Neuronal stem cell (in vitro differentiated cells): ENCODE measurements at regions not wholly inside any gene's neighbourhood (a gene's known extent, or its start where the extent isn't known, plus 50 kb on each side); places are given as distances from the start of the nearest gene placed in this dataset.

Experiments
- DNase-seq: peaks from one replicate; pipeline ENCODE4 v3.0.0-alpha.2; 2013; ENCODE audit warnings: low spot score
- H2AFZ ChIP-seq: one replicate; pipeline ENCODE4 v1.6.1; 2013; ENCODE audit warnings: mild to moderate bottlenecking, low read length, inconsistent platforms
- H2AK5ac ChIP-seq: 2 replicates; pipeline ENCODE4 v1.6.1; 2013; ENCODE audit warnings: low read depth, mild to moderate bottlenecking, inconsistent platforms, low read length, moderate library complexity, mixed read lengths
- H2BK120ac ChIP-seq: 2 replicates; pipeline ENCODE4 v1.6.1; 2013; ENCODE audit warnings: low read depth, mild to moderate bottlenecking, inconsistent platforms, low read length, moderate library complexity, mixed read lengths
- H2BK12ac ChIP-seq: one replicate; pipeline ENCODE4 v1.6.1; 2013; ENCODE audit warnings: low read length, inconsistent platforms
- H2BK15ac ChIP-seq: 2 replicates; pipeline ENCODE4 v1.6.1; 2013; ENCODE audit warnings: mild to moderate bottlenecking, low read length, inconsistent platforms, mixed read lengths
- H2BK5ac ChIP-seq: one replicate; pipeline ENCODE4 v1.6.1; 2013; ENCODE audit warnings: inconsistent platforms, mild to moderate bottlenecking, low read length, moderate library complexity
- H3K14ac ChIP-seq: one replicate; pipeline ENCODE4 v1.6.1; 2013; ENCODE audit warnings: low read length, inconsistent platforms
- H3K18ac ChIP-seq: 2 replicates; pipeline ENCODE4 v1.6.1; 2013; ENCODE audit warnings: low read length, inconsistent platforms
- H3K23ac ChIP-seq: 2 replicates; pipeline ENCODE4 v1.6.1; 2013; ENCODE audit warnings: low read depth, mild to moderate bottlenecking, mixed read lengths, low read length, inconsistent platforms; ENCODE audit not compliant: poor library complexity
- H3K27ac ChIP-seq: replicated peaks from 3 replicates; pipeline ENCODE4 v1.5.1; 2013; ENCODE audit warnings: low read length, inconsistent platforms
- H3K27me3 ChIP-seq, 3 experiments: 2 replicates each; pipeline ENCODE4 v1.6.1; 2013; ENCODE audit warnings: low read length in 3 of 3, mild to moderate bottlenecking in 2 of 3, inconsistent platforms in 1 of 3, low read depth in 1 of 3, mixed read lengths in 1 of 3, moderate library complexity in 1 of 3; ENCODE audit not compliant: control insufficient read depth in 3 of 3, insufficient read depth in 3 of 3
- H3K36me3 ChIP-seq, 2 donors: replicated peaks in 1 of 2; 2 replicates each; pipeline ENCODE4 v1.6.1; 2013; ENCODE audit warnings: low read length in 2 of 2; ENCODE audit not compliant: control insufficient read depth in 2 of 2, insufficient read depth in 2 of 2
- H3K4ac ChIP-seq: 2 replicates; pipeline ENCODE4 v1.6.1; 2013; ENCODE audit warnings: inconsistent platforms, mild to moderate bottlenecking, low read length, moderate library complexity
- H3K4me1 ChIP-seq, 2 donors: 1 replicate in 1 of 2; 2 replicates in 1 of 2; pipeline ENCODE4 v1.6.1; 2013; ENCODE audit warnings: low read length in 2 of 2, low read depth in 1 of 2; ENCODE audit not compliant: control insufficient read depth in 2 of 2, insufficient read depth in 1 of 2
- H3K4me2 ChIP-seq: one replicate; pipeline ENCODE4 v1.6.1; 2013; ENCODE audit warnings: mild to moderate bottlenecking, low read length, inconsistent platforms; ENCODE audit not compliant: insufficient read depth, poor library complexity, severe bottlenecking
- H3K4me3 ChIP-seq, 2 donors: 2 replicates each; pipeline ENCODE4 v1.5.1; 2013; ENCODE audit warnings: low read length in 2 of 2, mild to moderate bottlenecking in 2 of 2, inconsistent platforms in 1 of 2, moderate library complexity in 1 of 2
- H3K79me1 ChIP-seq: one replicate; pipeline ENCODE4 v1.6.1; 2013; ENCODE audit warnings: low read depth, mild to moderate bottlenecking, inconsistent platforms, low read length, moderate library complexity
- H3K9ac ChIP-seq: one replicate; pipeline ENCODE4 v1.6.1; 2013; ENCODE audit warnings: mild to moderate bottlenecking, low read depth, low read length, inconsistent platforms; ENCODE audit not compliant: poor library complexity
- H3K9me3 ChIP-seq, 2 donors: replicated peaks in 1 of 2; 2 replicates each; pipeline versions ENCODE3 to v1.6.1; 2013; ENCODE audit warnings: low read length in 2 of 2, mild to moderate bottlenecking in 2 of 2, inconsistent platforms in 1 of 2, low read depth in 1 of 2, mixed read lengths in 1 of 2, moderate library complexity in 1 of 2; ENCODE audit not compliant: control insufficient read depth in 2 of 2, insufficient read depth in 1 of 2
- H4K8ac ChIP-seq: one replicate; pipeline ENCODE4 v1.6.1; 2013; ENCODE audit warnings: low read depth, mild to moderate bottlenecking, inconsistent platforms, low read length, moderate library complexity
- H4K91ac ChIP-seq: one replicate; pipeline ENCODE4 v1.6.1; 2013; ENCODE audit warnings: low read length, low read depth, mild to moderate bottlenecking, inconsistent platforms; ENCODE audit not compliant: poor library complexity
- WGBS, 2 donors: extraction: QIAGEN DNeasy Blood & Tissue Kit; methylation state at CpG; one replicate each; pipeline ENCODE4 v1.1.7; 2013; ENCODE audit warnings: missing lambda C conversion rate in 2 of 2, mixed read lengths in 1 of 2; ENCODE audit not compliant: insufficient read length in 2 of 2, insufficient replicate concordance in 1 of 2; ENCODE audit errors: extremely low coverage in 2 of 2; 5-methylcytosine and 5-hydroxymethylcytosine counted together

GRCh38 chr18:54530285-54530684 is 60.8 kb upstream of the DYNAP start:
- Histone ChIP-seq H2BK15ac (no peak overlapping the region), H3K4ac (no peak overlapping the region), H2AK5ac (no peak overlapping the region), H3K27me3 (no peaks in the 10 kb centered on the region), H4K8ac (no peak overlapping the region), H3K4me2 (no peak overlapping the region), H4K91ac (no peak overlapping the region), H3K14ac (no peak overlapping the region), H3K9ac (no peak overlapping the region), H3K9me3 (no peaks in the 10 kb centered on the region), H2BK5ac (no peak overlapping the region), H3K18ac (no peak overlapping the region), H3K4me3 (no peak overlapping the region), H2AFZ (no peak overlapping the region), H2BK12ac (no peak overlapping the region), H2BK120ac (no peak overlapping the region), H3K79me1 (no peaks in the 10 kb centered on the region), H3K23ac (no peak overlapping the region), H3K27ac (no peak overlapping the region), H3K36me3 (no peaks in the 10 kb centered on the region), H3K4me1 (peaks cover 0 to 5% of the 10 kb centered on the region in 2 donors)
- no peak for DNase-seq
- no CpG with 5 or more reads among the region's 2 CpGs for WGBS, 2 donors

- Histone ChIP-seq H3K23ac (no peak overlapping the region), H3K4me2 (no peak overlapping the region), H3K79me1 (no peaks in the 10 kb centered on the region), H3K27me3 (no peaks in the 10 kb centered on the region), H2BK15ac (no peak overlapping the region), H3K27ac (no peak overlapping the region), H3K36me3 (no peaks in the 10 kb centered on the region), H4K8ac (no peak overlapping the region), H3K4me1 (peaks cover 0 to 5% of the 10 kb centered on the region in 2 donors), H3K9me3 (no peaks in the 10 kb centered on the region), H2BK120ac (no peak overlapping the region), H3K9ac (no peak overlapping the region), H2BK12ac (no peak overlapping the region), H3K4ac (no peak overlapping the region), H3K14ac (no peak overlapping the region), H4K91ac (no peak overlapping the region), H3K18ac (no peak overlapping the region), H3K4me3 (no peak overlapping the region), H2AFZ (no peak overlapping the region), H2AK5ac (no peak overlapping the region), H2BK5ac (no peak overlapping the region)
- no CpG with 5 or more reads among the region's 4 CpGs for WGBS, 2 donors
- no peak for DNase-seq
Measured at GRCh38 chr18:54531402-54532065, 59.5 kb upstream of the DYNAP start.

- Histone ChIP-seq H2BK15ac (no peak overlapping the region), H3K4ac (no peak overlapping the region), H2AK5ac (no peak overlapping the region), H3K4me1 (peaks cover 0 to 5% of the 10 kb centered on the region in 2 donors), H3K36me3 (no peaks in the 10 kb centered on the region), H3K4me3 (no peak overlapping the region), H2BK5ac (no peak overlapping the region), H3K79me1 (no peaks in the 10 kb centered on the region), H4K91ac (no peak overlapping the region), H2AFZ (no peak overlapping the region), H3K9ac (no peak overlapping the region), H3K9me3 (no peaks in the 10 kb centered on the region), H4K8ac (no peak overlapping the region), H3K23ac (no peak overlapping the region), H3K27ac (no peak overlapping the region), H3K14ac (no peak overlapping the region), H3K27me3 (no peaks in the 10 kb centered on the region), H3K4me2 (no peak overlapping the region), H2BK120ac (no peak overlapping the region), H2BK12ac (no peak overlapping the region), H3K18ac (no peak overlapping the region)
- no peak for DNase-seq
Measured at GRCh38 chr18:54532222-54532621, 58.8 kb upstream of the DYNAP start.

GRCh38 chr18:54532962-54533361 is 58.1 kb upstream of the DYNAP start:
- Histone ChIP-seq H4K91ac (no peak overlapping the region), H3K79me1 (no peaks in the 10 kb centered on the region), H2BK15ac (no peak overlapping the region), H2BK120ac (no peak overlapping the region), H3K4me2 (no peak overlapping the region), H2BK12ac (no peak overlapping the region), H3K4me3 (no peak overlapping the region), H3K9ac (no peak overlapping the region), H3K27me3 (no peaks in the 10 kb centered on the region), H3K9me3 (peaks cover 4% of the 10 kb centered on the region in 2 donors), H3K36me3 (no peaks in the 10 kb centered on the region), H3K14ac (no peak overlapping the region), H3K4me1 (peaks cover 0 to 5% of the 10 kb centered on the region in 2 donors), H2BK5ac (no peak overlapping the region), H3K27ac (no peak overlapping the region), H4K8ac (no peak overlapping the region), H2AFZ (no peak overlapping the region), H3K18ac (no peak overlapping the region), H3K23ac (no peak overlapping the region), H3K4ac (no peak overlapping the region), H2AK5ac (no peak overlapping the region)
- WGBS, 2 donors, result no CpG with 5 or more reads among the region's 1 CpG
- no peak for DNase-seq
